ENCODE measurements at regions not wholly inside any gene's neighbourhood (a gene's known extent, or its start where the extent isn't known, plus 50 kb on each side); places are given as distances from the start of the nearest gene placed in this dataset.

- TF ChIP-seq CTCF (IDR thresholded peaks at IDR 0.05; ENCODE audit: low read depth, low read length): no peak
Observed at GRCh38 chr2:81235601-81236000, 931.0 kb upstream of the LRRTM1 start.

GRCh38 chr2:81234711-81235110, 930.2 kb upstream of the LRRTM1 start:
- H3K4me1 ChIP-seq (ENCODE audit: low read depth): no peaks in the 10 kb centered on the region
- H3K4me3 ChIP-seq: no peak overlapping the region
- no peak for TF ChIP-seq CTCF (IDR thresholded peaks at IDR 0.05; ENCODE audit: low read depth, low read length)
- no peak for DNase-seq (ENCODE audit: low read depth in 1 of 2, low spot score in 1 of 2)
- no peak overlapping the region for H3K27ac ChIP-seq
- H3K27me3 ChIP-seq: no peaks in the 10 kb centered on the region
- H3K9me3 ChIP-seq (ENCODE audit: low read depth): no peaks in the 10 kb centered on the region
- H3K36me3 ChIP-seq: no peaks in the 10 kb centered on the region

More at GRCh38 chr2:81235601-81236000, 931.0 kb upstream of the LRRTM1 start:
- Histone ChIP-seq H3K9me3 (ENCODE audit: low read depth) (no peaks in the 10 kb centered on the region), H3K27me3 (no peaks in the 10 kb centered on the region), H3K27ac (no peak overlapping the region), H3K4me3 (no peak overlapping the region), H3K36me3 (no peaks in the 10 kb centered on the region), H3K4me1 (ENCODE audit: low read depth) (no peaks in the 10 kb centered on the region)
- DNase-seq (ENCODE audit: low read depth in 1 of 2, low spot score in 1 of 2): no peak

GRCh38 chr2:81225756-81226155, 921.2 kb upstream of the LRRTM1 start:
- Histone ChIP-seq H3K4me3 (no peak overlapping the region), H3K36me3 (no peaks in the 10 kb centered on the region), H3K27me3 (no peaks in the 10 kb centered on the region), H3K27ac (no peak overlapping the region), H3K9me3 (ENCODE audit: low read depth) (no peaks in the 10 kb centered on the region), H3K4me1 (ENCODE audit: low read depth) (no peaks in the 10 kb centered on the region)
- no peak for DNase-seq (ENCODE audit: low read depth in 1 of 2, low spot score in 1 of 2)
- no peak for TF ChIP-seq CTCF (IDR thresholded peaks at IDR 0.05; ENCODE audit: low read depth, low read length)

- DNase-seq (ENCODE audit: low read depth in 1 of 2, low spot score in 1 of 2): no peak
- Histone ChIP-seq H3K27ac (no peak overlapping the region), H3K36me3 (no peaks in the 10 kb centered on the region), H3K4me3 (no peak overlapping the region), H3K27me3 (no peaks in the 10 kb centered on the region), H3K9me3 (ENCODE audit: low read depth) (no peaks in the 10 kb centered on the region), H3K4me1 (ENCODE audit: low read depth) (no peaks in the 10 kb centered on the region)
- no peak for TF ChIP-seq CTCF (IDR thresholded peaks at IDR 0.05; ENCODE audit: low read depth, low read length)
Observed at GRCh38 chr2:81213598-81213997, 909.0 kb upstream of the LRRTM1 start.

GRCh38 chr2:81206216-81206615, 901.7 kb upstream of the LRRTM1 start:
- H3K9me3 ChIP-seq (ENCODE audit: low read depth): no peaks in the 10 kb centered on the region
- H3K36me3 ChIP-seq: no peaks in the 10 kb centered on the region
- no peak for DNase-seq (ENCODE audit: low read depth in 1 of 2, low spot score in 1 of 2)
- H3K4me3 ChIP-seq: no peak overlapping the region
- H3K27me3 ChIP-seq: no peaks in the 10 kb centered on the region
- H3K4me1 ChIP-seq (ENCODE audit: low read depth): no peaks in the 10 kb centered on the region
- TF ChIP-seq CTCF (IDR thresholded peaks at IDR 0.05; ENCODE audit: low read depth, low read length): no peak
- H3K27ac ChIP-seq: no peak overlapping the region

Data from cardiac muscle cell (in vitro differentiated cells and primary cell).